Activated T-cell treated with anti-CD3 and anti-CD28 coated beads, Interleukin-2, amount 50 U/mL, for 72 hours (primary cell): ENCODE measurements at regions not wholly inside any gene's neighbourhood (a gene's known extent, or its start where the extent isn't known, plus 50 kb on each side); places are given as distances from the start of the nearest gene placed in this dataset.

Experiments used
- ATAC-seq, 2 donors: fragments of 150-1000 bp; cut with Tn5 transposase; replicated peaks in 1 of 2; 2 replicates each; pipeline ENCODE4 v1.10.0; 2021; ENCODE audit warnings: moderate library complexity in 2 of 2, mild to moderate bottlenecking in 1 of 2
- DNase-seq, 2 donors: peaks; one replicate each; pipeline ENCODE4 v3.0.0; 2021 to 2022; ENCODE audit warnings: mixed read lengths in 1 of 2
- H3K27ac Mint-ChIP-seq: one replicate; pipeline ENCODE4 v1.8.0; 2022; ENCODE audit warnings: mild to moderate bottlenecking, moderate library complexity, mixed read lengths
- H3K27me3 Mint-ChIP-seq: one replicate; pipeline ENCODE4 v1.8.0; 2022; ENCODE audit warnings: low read depth, mixed read lengths
- H3K36me3 Mint-ChIP-seq, 2 donors: one replicate each; pipeline ENCODE4 v1.8.0; 2022; ENCODE audit warnings: mixed read lengths in 2 of 2, mild to moderate bottlenecking in 1 of 2; ENCODE audit not compliant: insufficient read depth in 2 of 2
- H3K4me1 Mint-ChIP-seq: one replicate; pipeline ENCODE4 v1.8.0; 2022; ENCODE audit warnings: low read depth, mixed read lengths
- H3K4me3 Mint-ChIP-seq, 2 donors: one replicate each; pipeline ENCODE4 v1.8.0; 2022; ENCODE audit warnings: mild to moderate bottlenecking in 2 of 2, mixed read lengths in 2 of 2, moderate library complexity in 2 of 2
- H3K9me3 Mint-ChIP-seq, 2 donors: one replicate each; pipeline ENCODE4 v1.8.0; 2022; ENCODE audit warnings: mixed read lengths in 2 of 2

DNA sequence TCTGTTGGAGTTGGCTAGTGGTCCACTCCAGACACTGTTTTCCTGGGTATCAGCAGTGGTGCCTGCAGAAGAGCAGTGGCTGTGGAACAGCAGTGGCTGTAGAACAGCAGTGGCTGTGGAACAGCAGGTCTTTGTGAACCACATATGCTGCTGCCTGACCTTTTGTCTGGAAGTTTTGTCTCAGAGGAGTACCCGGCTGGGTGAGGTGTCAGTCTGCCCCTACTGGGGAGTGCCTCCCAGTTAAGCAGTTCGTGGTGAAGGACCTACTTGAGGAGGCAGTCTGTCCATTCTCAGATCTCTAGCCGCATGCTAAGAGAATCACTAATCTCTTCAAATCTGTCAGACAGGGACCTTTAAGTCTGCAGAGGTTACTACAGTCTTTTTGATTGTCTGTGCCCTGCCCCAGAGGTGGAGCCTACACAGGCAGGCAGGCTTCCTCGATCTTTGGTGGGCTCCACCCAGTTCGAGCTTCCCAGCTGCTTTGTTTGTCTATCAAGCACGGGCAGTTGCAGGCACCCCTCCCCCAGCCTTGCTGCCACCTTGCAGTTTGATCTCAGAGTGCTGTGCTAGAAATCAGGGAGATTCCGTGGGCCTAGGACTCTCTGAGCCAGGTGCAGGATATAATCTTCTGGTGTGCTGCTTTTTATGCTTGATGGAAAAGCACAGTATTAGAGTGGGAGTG is 89.1 kb upstream of the TRIM48 start:
- H3K4me1 Mint-ChIP-seq: no peaks in the 10 kb centered on the region
- peaks cover 15 to 16% of the 10 kb centered on the region in 2 donors for H3K9me3 Mint-ChIP-seq
- H3K27ac Mint-ChIP-seq: no peak overlapping the region
- H3K4me3 Mint-ChIP-seq: no peak overlapping the region
- ATAC-seq (no peak), DNase-seq (peak in 1 of 2 donors; percentile 0)
- no peaks in the 10 kb centered on the region for H3K27me3 Mint-ChIP-seq
- peaks cover 10 to 14% of the 10 kb centered on the region in 2 donors for H3K36me3 Mint-ChIP-seq
